CD4-positive, alpha-beta T cell (primary cell): ENCODE measurements at regions not wholly inside any gene's neighbourhood (a gene's known extent, or its start where the extent isn't known, plus 50 kb on each side); places are given as distances from the start of the nearest gene placed in this dataset.

Experiments used
- ATAC-seq: fragments of 200-7000 bp; cut with Tn5 transposase; one replicate; pipeline ENCODE4 v1.10.0; 2022; ENCODE audit warnings: mild to moderate bottlenecking; ENCODE audit not compliant: poor library complexity
- CTCF ChIA-PET: fragments of 350-600 bp; sonication (Branson Sonifier 250); formaldehyde crosslinking; loops from one replicate; lab custom pipeline; 2021; ENCODE audit warnings: antibody characterized with exemption, inconsistent platforms; lab: Charles Lee
- POLR2A ChIA-PET: fragments of 350-600 bp; sonication (Branson Sonifier 250); formaldehyde crosslinking; loops from one replicate; lab custom pipeline; 2021; ENCODE audit warnings: antibody characterized with exemption, inconsistent platforms; lab: Charles Lee
- DNase-seq, 14 experiments: peaks; one replicate each; pipeline ENCODE4 v3.0.0-alpha.2; 2013 to 2020; ENCODE audit warnings: mixed read lengths in 2 of 14
- H3K27ac ChIP-seq, 2 donors: one replicate each; pipeline versions ENCODE4 v1.5.1 to v1.7.0; 2013; ENCODE audit warnings: low read length in 2 of 2, low read depth in 1 of 2, mild to moderate bottlenecking in 1 of 2
- H3K27me3 ChIP-seq, 2 experiments: 1 replicate in 1 of 2; 2 replicates in 1 of 2; pipeline versions ENCODE4 v1.6.1 to v1.7.0; 2013; ENCODE audit warnings: low read length in 2 of 2, control low read depth in 1 of 2, mild to moderate bottlenecking in 1 of 2, moderate library complexity in 1 of 2; ENCODE audit not compliant: insufficient read depth in 2 of 2, control insufficient read depth in 1 of 2
- H3K36me3 ChIP-seq: one replicate; pipeline ENCODE4 v1.6.1; 2013; ENCODE audit warnings: low read length, control low read depth; ENCODE audit not compliant: insufficient read depth
- H3K4me1 ChIP-seq: one replicate; pipeline ENCODE4 v1.6.1; 2013; ENCODE audit warnings: low read length, control low read depth; ENCODE audit not compliant: insufficient read depth
- H3K4me3 ChIP-seq: one replicate; pipeline ENCODE4 v1.5.1; 2013; ENCODE audit warnings: mild to moderate bottlenecking, low read length, moderate library complexity
- H3K9me3 ChIP-seq, 2 experiments: 1 replicate in 1 of 2; 2 replicates in 1 of 2; pipeline versions ENCODE4 v1.6.1 to v1.7.0; 2013; ENCODE audit warnings: low read length in 2 of 2, mild to moderate bottlenecking in 2 of 2, control low read depth in 1 of 2, moderate library complexity in 1 of 2; ENCODE audit not compliant: control insufficient read depth in 1 of 2, insufficient read depth in 1 of 2
- H3K27ac Mint-ChIP-seq: one replicate; pipeline ENCODE4 v1.8.0; 2020; ENCODE audit warnings: mixed read lengths
- H3K27me3 Mint-ChIP-seq: one replicate; pipeline ENCODE4 v1.8.0; 2021; ENCODE audit warnings: mixed read lengths
- H3K36me3 Mint-ChIP-seq: one replicate; pipeline ENCODE4 v1.8.0; 2021; ENCODE audit warnings: low read depth, mixed read lengths
- H3K4me1 Mint-ChIP-seq: one replicate; pipeline ENCODE4 v1.8.0; 2021; ENCODE audit warnings: low read depth, mixed read lengths
- H3K4me3 Mint-ChIP-seq: one replicate; pipeline ENCODE4 v1.8.0; 2020; ENCODE audit warnings: mild to moderate bottlenecking, mixed read lengths
- H3K9me3 Mint-ChIP-seq: one replicate; pipeline ENCODE4 v1.8.0; 2020; ENCODE audit warnings: mixed read lengths
- CTCF ChIP-seq: fragments of 200-600 bp; IDR thresholded peaks from one replicate; pipeline ENCODE4 v1.8.0; 2022; ENCODE audit warnings: antibody characterized with exemption, mild to moderate bottlenecking
- intact Hi-C, 2 experiments: fragments of 100-400 bp; cut with DNase I in 1 of 2; cut with micrococcal nuclease in 1 of 2; formaldehyde crosslinking; loops; one replicate each; pipeline versions ENCODE4 v1.15.1 to v1.9.0; 2023 to 2025; cut with DNase I, micrococcal nuclease

DNA sequence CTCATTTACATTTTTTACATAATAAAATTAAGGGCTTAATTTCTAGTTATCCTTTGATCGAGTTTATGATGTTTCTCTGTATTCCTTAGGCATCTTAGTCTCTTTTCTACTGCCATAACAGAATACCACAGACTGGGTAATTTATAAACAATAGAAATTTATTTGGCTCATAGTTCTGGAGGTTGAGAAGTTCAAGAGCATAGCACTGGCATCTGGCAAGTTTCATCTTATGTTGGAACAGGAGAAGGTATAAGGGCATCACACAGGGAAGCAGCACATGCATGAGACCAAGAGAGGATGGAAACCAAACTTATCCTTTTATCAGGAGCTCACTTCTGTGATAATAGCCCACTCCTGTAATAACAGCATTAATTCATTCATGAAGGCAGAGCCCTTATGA, 284.9 kb upstream of the COX7C start:
- Histone ChIP-seq H3K4me1 (no peaks in the 10 kb centered on the region), H3K27me3 (no peaks in the 10 kb centered on the region), H3K27ac (no peak overlapping the region), H3K9me3 (peaks cover 0 to 3% of the 10 kb centered on the region in 2 experiments), H3K4me3 (no peak overlapping the region), H3K36me3 (no peaks in the 10 kb centered on the region)
- DNase-seq (no peak), ATAC-seq (no peak)
- Mint-ChIP-seq H3K27me3 (peaks cover 4% of the 10 kb centered on the region), H3K36me3 (no peaks in the 10 kb centered on the region), H3K4me3 (no peak overlapping the region), H3K27ac (no peak overlapping the region), H3K4me1 (no peaks in the 10 kb centered on the region), H3K9me3 (no peaks in the 10 kb centered on the region)
- TF ChIP-seq CTCF = no peak
- ChIA-PET CTCF (no interaction called here), POLR2A (no interaction called here)
- intact Hi-C loops = no loop called here

GRCh38 chr5:86337667-86338460, 279.9 kb upstream of the COX7C start:
- peaks cover 4% of the 10 kb centered on the region for H3K27me3 Mint-ChIP-seq
- H3K9me3 Mint-ChIP-seq = no peaks in the 10 kb centered on the region
- no peak overlapping the region for H3K4me3 Mint-ChIP-seq
- Histone ChIP-seq H3K4me1 (no peaks in the 10 kb centered on the region), H3K27me3 (no peaks in the 10 kb centered on the region), H3K4me3 (no peak overlapping the region), H3K36me3 (no peaks in the 10 kb centered on the region), H3K9me3 (peaks cover 0 to 8% of the 10 kb centered on the region in 2 experiments), H3K27ac (no peak overlapping the region)
- DNase-seq (no peak), ATAC-seq (no peak)
- POLR2A ChIA-PET = no interaction called here
- intact Hi-C loops = no loop called here
- no peaks in the 10 kb centered on the region for H3K4me1 Mint-ChIP-seq
- CTCF ChIA-PET = interaction anchor here (0.6 kb wide), 1 partner anchor 1391 kb away, joined by 3 read pairs; no protein-coding TSS in a partner anchor
- H3K27ac Mint-ChIP-seq = no peak overlapping the region
- no peaks in the 10 kb centered on the region for H3K36me3 Mint-ChIP-seq
- TF ChIP-seq CTCF = no peak

DNA sequence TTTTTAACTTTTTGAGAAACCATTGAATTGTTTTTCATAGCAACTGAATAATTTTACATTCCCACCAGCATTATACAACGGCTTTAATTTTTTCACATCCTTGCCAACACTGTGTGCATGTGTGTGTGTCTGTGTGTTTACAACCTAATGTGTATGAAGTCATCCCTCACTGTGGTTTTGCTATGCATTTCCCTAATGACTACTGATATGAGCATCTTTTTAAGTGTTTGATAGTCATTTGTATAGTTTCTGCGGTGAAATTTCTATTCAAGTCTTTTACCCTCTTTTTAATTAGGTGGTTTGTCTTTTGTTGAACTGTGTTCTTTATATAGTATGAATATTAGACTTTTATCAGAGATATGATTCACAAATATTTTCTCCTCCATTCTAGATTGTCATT, 263.1 kb upstream of the COX7C start:
- ATAC-seq (no peak), DNase-seq (no peak)
- Histone ChIP-seq H3K27me3 (no peaks in the 10 kb centered on the region), H3K27ac (no peak overlapping the region), H3K36me3 (no peaks in the 10 kb centered on the region), H3K9me3 (no peaks in the 10 kb centered on the region), H3K4me1 (no peaks in the 10 kb centered on the region), H3K4me3 (no peak overlapping the region)
- Mint-ChIP-seq H3K4me1 (no peaks in the 10 kb centered on the region), H3K27me3 (no peaks in the 10 kb centered on the region), H3K27ac (no peak overlapping the region), H3K9me3 (peaks cover 2% of the 10 kb centered on the region), H3K4me3 (no peak overlapping the region), H3K36me3 (no peaks in the 10 kb centered on the region)
- ChIA-PET CTCF (no interaction called here), POLR2A (no interaction called here)
- intact Hi-C loops = no loop called here
- no peak for TF ChIP-seq CTCF
